ENCODE measurements at regions not wholly inside any gene's neighbourhood (a gene's known extent, or its start where the extent isn't known, plus 50 kb on each side); places are given as distances from the start of the nearest gene placed in this dataset.

- H3K27ac ChIP-seq: no peak overlapping the region
- no peaks in the 10 kb centered on the region for H3K4me1 ChIP-seq
- TF ChIP-seq CTCF (IDR thresholded peaks at IDR 0.05) (no peak), POLR2A (IDR thresholded peaks at IDR 0.05) (no peak)
- no peaks in the 10 kb centered on the region for H3K27me3 ChIP-seq
- 91 to 93% methylated on average over 3 of the region's 3 CpGs for WGBS, 2 donors
- no peaks in the 10 kb centered on the region for H3K9me3 ChIP-seq
- no peak for DNase-seq
- no peaks in the 10 kb centered on the region for H3K36me3 ChIP-seq
- intact Hi-C loops (cut with DNase I): no loop called here
- no peak overlapping the region for H3K4me3 ChIP-seq (replicated peaks in 1 of 3)
Observed at GRCh38 chr3:101099791-101100190, 106.6 kb upstream of the ABI3BP start.

GRCh38 chr3:101096444-101096843 is 103.2 kb upstream of the ABI3BP start:
- no peaks in the 10 kb centered on the region for H3K36me3 ChIP-seq
- 90 to 91% methylated on average over 2 of the region's 2 CpGs for WGBS, 2 donors
- no peak overlapping the region for H3K27ac ChIP-seq
- DNase-seq: no peak
- H3K4me3 ChIP-seq (replicated peaks in 1 of 3): no peak overlapping the region
- H3K4me1 ChIP-seq: no peaks in the 10 kb centered on the region
- TF ChIP-seq POLR2A (IDR thresholded peaks at IDR 0.05) (no peak), CTCF (IDR thresholded peaks at IDR 0.05) (no peak)
- no peaks in the 10 kb centered on the region for H3K9me3 ChIP-seq
- intact Hi-C loops (cut with DNase I): no loop called here
- H3K27me3 ChIP-seq: no peaks in the 10 kb centered on the region

- H3K36me3 ChIP-seq: no peaks in the 10 kb centered on the region
- no peak for TF ChIP-seq POLR2A (IDR thresholded peaks at IDR 0.05)
- TF ChIP-seq CTCF (IDR thresholded peaks at IDR 0.05): no peak
- intact Hi-C loops (cut with DNase I): no loop called here
- H3K27me3 ChIP-seq: no peaks in the 10 kb centered on the region
- no peak overlapping the region for H3K4me3 ChIP-seq (replicated peaks in 1 of 3)
- H3K4me1 ChIP-seq: no peaks in the 10 kb centered on the region
- 71 to 76% methylated on average over 5 of the region's 5 CpGs for WGBS, 2 donors
- H3K9me3 ChIP-seq: no peaks in the 10 kb centered on the region
- H3K27ac ChIP-seq: no peak overlapping the region
- no peak for DNase-seq
Observed at GRCh38 chr3:101095693-101096430, 102.6 kb upstream of the ABI3BP start.

- Histone ChIP-seq H3K4me3 (replicated peaks in 1 of 3) (no peak overlapping the region), H3K9me3 (no peaks in the 10 kb centered on the region), H3K27ac (no peak overlapping the region), H3K27me3 (no peaks in the 10 kb centered on the region), H3K4me1 (no peaks in the 10 kb centered on the region), H3K36me3 (no peaks in the 10 kb centered on the region)
- DNase-seq: no peak
- intact Hi-C loops (cut with DNase I): no loop called here
- 77 to 92% methylated on average over 3 of the region's 3 CpGs for WGBS, 2 donors
- TF ChIP-seq POLR2A (IDR thresholded peaks at IDR 0.05) (no peak), CTCF (IDR thresholded peaks at IDR 0.05) (no peak)
Observed at GRCh38 chr3:101091489-101091888, 98.3 kb upstream of the ABI3BP start.

GRCh38 chr3:101085752-101086151 is 92.5 kb upstream of the ABI3BP start:
- intact Hi-C loops (cut with DNase I): no loop called here
- no peak for DNase-seq
- Histone ChIP-seq H3K9me3 (no peaks in the 10 kb centered on the region), H3K4me1 (no peaks in the 10 kb centered on the region), H3K27ac (no peak overlapping the region), H3K4me3 (replicated peaks in 1 of 3) (no peak overlapping the region), H3K36me3 (no peaks in the 10 kb centered on the region), H3K27me3 (no peaks in the 10 kb centered on the region)
- WGBS, 2 donors: 86 to 90% methylated on average over 1 of the region's 1 CpG
- TF ChIP-seq POLR2A (IDR thresholded peaks at IDR 0.05) (no peak), CTCF (IDR thresholded peaks at IDR 0.05) (no peak)

All from thyroid gland (tissue), 4 donors.